ENCODE measurements at regions not wholly inside any gene's neighbourhood (a gene's known extent, or its start where the extent isn't known, plus 50 kb on each side); places are given as distances from the start of the nearest gene placed in this dataset.

- no peak overlapping the region for H2AK5ac ChIP-seq (ENCODE audit: low read length)
- H3K79me2 ChIP-seq (ENCODE audit: control insufficient read depth, insufficient read depth, low read length): no peaks in the 10 kb centered on the region
- H3K9ac ChIP-seq (ENCODE audit: low read length): no peak overlapping the region
- no peak overlapping the region for H4K5ac ChIP-seq (ENCODE audit: low read length)
- peaks cover 3% of the 10 kb centered on the region for H3K27me3 ChIP-seq (ENCODE audit: insufficient read depth, low read length, poor library complexity)
- H3K23ac ChIP-seq (ENCODE audit: low read length): no peak overlapping the region
- no peak overlapping the region for H2BK5ac ChIP-seq (ENCODE audit: low read length)
- no peak overlapping the region for H4K8ac ChIP-seq (ENCODE audit: low read depth, low read length)
- H2BK15ac ChIP-seq (replicated peaks; ENCODE audit: low read depth): no peak overlapping the region
- H3K79me1 ChIP-seq (ENCODE audit: low read length): no peaks in the 10 kb centered on the region
- no peaks in the 10 kb centered on the region for H3K36me3 ChIP-seq (ENCODE audit: control insufficient read depth, insufficient read depth, low read length)
- H3K27ac ChIP-seq (ENCODE audit: low read depth, low read length): no peak overlapping the region
- H3K4me3 ChIP-seq (ENCODE audit: low read length): no peak overlapping the region
- H2BK120ac ChIP-seq (ENCODE audit: low read depth, low read length): no peak overlapping the region
- H3K18ac ChIP-seq (ENCODE audit: low read length): no peak overlapping the region
- H3K4me2 ChIP-seq (ENCODE audit: low read length): no peak overlapping the region
- no peak for DNase-seq
- H3K4me1 ChIP-seq (ENCODE audit: control insufficient read depth, low read depth, low read length): no peaks in the 10 kb centered on the region
- no peak overlapping the region for H3K4ac ChIP-seq (ENCODE audit: low read depth, low read length)
- WGBS (ENCODE audit: extremely low coverage, insufficient coverage, low lambda C conversion rate): no CpG with 5 or more reads among the region's 12 CpGs
- H3K56ac ChIP-seq (ENCODE audit: low read length): no peak overlapping the region
These were observed 98.3 kb downstream of the EDN3 start for GRCh38 chr20:59398537-59399205.

GRCh38 chr20:59399426-59400099 is 99.2 kb downstream of the EDN3 start:
- Histone ChIP-seq H3K23ac (ENCODE audit: low read length) (no peak overlapping the region), H3K36me3 (ENCODE audit: control insufficient read depth, insufficient read depth, low read length) (no peaks in the 10 kb centered on the region), H3K4me3 (ENCODE audit: low read length) (no peak overlapping the region), H3K79me2 (ENCODE audit: control insufficient read depth, insufficient read depth, low read length) (no peaks in the 10 kb centered on the region), H4K8ac (ENCODE audit: low read depth, low read length) (no peak overlapping the region), H3K4me1 (ENCODE audit: control insufficient read depth, low read depth, low read length) (no peaks in the 10 kb centered on the region), H3K18ac (ENCODE audit: low read length) (no peak overlapping the region), H3K27ac (ENCODE audit: low read depth, low read length) (no peak overlapping the region), H3K9ac (ENCODE audit: low read length) (no peak overlapping the region), H3K79me1 (ENCODE audit: low read length) (no peaks in the 10 kb centered on the region), H2AK5ac (ENCODE audit: low read length) (no peak overlapping the region), H2BK5ac (ENCODE audit: low read length) (no peak overlapping the region), H3K4ac (ENCODE audit: low read depth, low read length) (no peak overlapping the region), H2BK15ac (replicated peaks; ENCODE audit: low read depth) (no peak overlapping the region), H4K5ac (ENCODE audit: low read length) (no peak overlapping the region), H3K27me3 (ENCODE audit: insufficient read depth, low read length, poor library complexity) (peaks cover 3% of the 10 kb centered on the region), H3K56ac (ENCODE audit: low read length) (no peak overlapping the region), H2BK120ac (ENCODE audit: low read depth, low read length) (no peak overlapping the region), H3K4me2 (ENCODE audit: low read length) (no peak overlapping the region)
- DNase-seq: no peak
- whole genome bisulfite sequencing (ENCODE audit: extremely low coverage, insufficient coverage, low lambda C conversion rate): no CpG with 5 or more reads among the region's 17 CpGs

- Histone ChIP-seq H3K36me3 (ENCODE audit: control insufficient read depth, insufficient read depth, low read length) (no peaks in the 10 kb centered on the region), H3K18ac (ENCODE audit: low read length) (no peak overlapping the region), H3K79me2 (ENCODE audit: control insufficient read depth, insufficient read depth, low read length) (no peaks in the 10 kb centered on the region), H3K9ac (ENCODE audit: low read length) (no peak overlapping the region), H3K23ac (ENCODE audit: low read length) (no peak overlapping the region), H3K56ac (ENCODE audit: low read length) (no peak overlapping the region), H3K4me2 (ENCODE audit: low read length) (no peak overlapping the region), H3K4me3 (ENCODE audit: low read length) (no peak overlapping the region), H2BK15ac (replicated peaks; ENCODE audit: low read depth) (no peak overlapping the region), H3K79me1 (ENCODE audit: low read length) (no peaks in the 10 kb centered on the region), H3K27me3 (ENCODE audit: insufficient read depth, low read length, poor library complexity) (peaks cover 3% of the 10 kb centered on the region), H3K4ac (ENCODE audit: low read depth, low read length) (no peak overlapping the region), H4K5ac (ENCODE audit: low read length) (no peak overlapping the region), H3K4me1 (ENCODE audit: control insufficient read depth, low read depth, low read length) (no peaks in the 10 kb centered on the region), H2BK120ac (ENCODE audit: low read depth, low read length) (no peak overlapping the region), H2BK5ac (ENCODE audit: low read length) (no peak overlapping the region), H4K8ac (ENCODE audit: low read depth, low read length) (no peak overlapping the region), H3K27ac (ENCODE audit: low read depth, low read length) (no peak overlapping the region), H2AK5ac (ENCODE audit: low read length) (no peak overlapping the region)
- no CpG with 5 or more reads among the region's 9 CpGs for WGBS (ENCODE audit: extremely low coverage, insufficient coverage, low lambda C conversion rate)
- no peak for DNase-seq
These were observed 100.3 kb downstream of the EDN3 start for GRCh38 chr20:59400708-59401107.

- Histone ChIP-seq H3K4me2 (ENCODE audit: low read length) (peak overlapping the region; percentile 35), H2BK120ac (ENCODE audit: low read depth, low read length) (no peak overlapping the region), H3K27ac (ENCODE audit: low read depth, low read length) (no peak overlapping the region), H2BK5ac (ENCODE audit: low read length) (no peak overlapping the region), H3K56ac (ENCODE audit: low read length) (no peak overlapping the region), H3K36me3 (ENCODE audit: control insufficient read depth, insufficient read depth, low read length) (no peaks in the 10 kb centered on the region), H3K23ac (ENCODE audit: low read length) (no peak overlapping the region), H3K4me3 (ENCODE audit: low read length) (no peak overlapping the region), H3K79me1 (ENCODE audit: low read length) (no peaks in the 10 kb centered on the region), H2BK15ac (replicated peaks; ENCODE audit: low read depth) (no peak overlapping the region), H3K9ac (ENCODE audit: low read length) (no peak overlapping the region), H4K8ac (ENCODE audit: low read depth, low read length) (no peak overlapping the region), H3K4me1 (ENCODE audit: control insufficient read depth, low read depth, low read length) (no peaks in the 10 kb centered on the region), H3K79me2 (ENCODE audit: control insufficient read depth, insufficient read depth, low read length) (no peaks in the 10 kb centered on the region), H3K4ac (ENCODE audit: low read depth, low read length) (no peak overlapping the region), H2AK5ac (ENCODE audit: low read length) (no peak overlapping the region), H4K5ac (ENCODE audit: low read length) (no peak overlapping the region), H3K18ac (ENCODE audit: low read length) (no peak overlapping the region), H3K27me3 (ENCODE audit: insufficient read depth, low read length, poor library complexity) (peaks cover 3% of the 10 kb centered on the region)
- DNase-seq: peak; percentile 19
- WGBS (ENCODE audit: extremely low coverage, insufficient coverage, low lambda C conversion rate): no CpG with 5 or more reads among the region's 9 CpGs
These were observed 102.3 kb downstream of the EDN3 start for GRCh38 chr20:59402681-59403080.

- no peak overlapping the region for H4K5ac ChIP-seq (ENCODE audit: low read length)
- no peak overlapping the region for H3K4ac ChIP-seq (ENCODE audit: low read depth, low read length)
- no peaks in the 10 kb centered on the region for H3K4me1 ChIP-seq (ENCODE audit: control insufficient read depth, low read depth, low read length)
- no peak overlapping the region for H3K27ac ChIP-seq (ENCODE audit: low read depth, low read length)
- no CpG with 5 or more reads among the region's 46 CpGs for WGBS (ENCODE audit: extremely low coverage, insufficient coverage, low lambda C conversion rate)
- no peak overlapping the region for H2BK120ac ChIP-seq (ENCODE audit: low read depth, low read length)
- peaks cover 3% of the 10 kb centered on the region for H3K27me3 ChIP-seq (ENCODE audit: insufficient read depth, low read length, poor library complexity)
- no peaks in the 10 kb centered on the region for H3K79me2 ChIP-seq (ENCODE audit: control insufficient read depth, insufficient read depth, low read length)
- no peak overlapping the region for H2BK5ac ChIP-seq (ENCODE audit: low read length)
- H3K4me2 ChIP-seq (ENCODE audit: low read length): peak overlapping the region; percentile 35
- H3K4me3 ChIP-seq (ENCODE audit: low read length): no peak overlapping the region
- no peak overlapping the region for H3K23ac ChIP-seq (ENCODE audit: low read length)
- peak overlapping the region; percentile 29 for H3K9ac ChIP-seq (ENCODE audit: low read length)
- H2BK15ac ChIP-seq (replicated peaks; ENCODE audit: low read depth): no peak overlapping the region
- H4K8ac ChIP-seq (ENCODE audit: low read depth, low read length): no peak overlapping the region
- DNase-seq: peak; percentile 53
- no peak overlapping the region for H3K18ac ChIP-seq (ENCODE audit: low read length)
- H2AK5ac ChIP-seq (ENCODE audit: low read length): no peak overlapping the region
- peak overlapping the region; percentile 18 for H3K56ac ChIP-seq (ENCODE audit: low read length)
- no peaks in the 10 kb centered on the region for H3K79me1 ChIP-seq (ENCODE audit: low read length)
- H3K36me3 ChIP-seq (ENCODE audit: control insufficient read depth, insufficient read depth, low read length): no peaks in the 10 kb centered on the region
These were observed 103.0 kb downstream of the EDN3 start for GRCh38 chr20:59403261-59403961.

Data from mesendoderm (in vitro differentiated cells).